Dendritic cell treated with granulocyte-macrophage colony-stimulating factor and Interleukin-4, amounts not matched to agents 40 ng/mL and 50 ng/mL, for 4 days (primary cell): ENCODE measurements at regions not wholly inside any gene's neighbourhood (a gene's known extent, or its start where the extent isn't known, plus 50 kb on each side); places are given as distances from the start of the nearest gene placed in this dataset.

Source experiments
- H3K27ac Mint-ChIP-seq: one replicate; pipeline ENCODE4 v1.8.0; 2022; ENCODE audit warnings: mild to moderate bottlenecking, mixed read lengths
- H3K27me3 Mint-ChIP-seq: one replicate; pipeline ENCODE4 v1.8.0; 2022; ENCODE audit warnings: mild to moderate bottlenecking, mixed read lengths
- H3K36me3 Mint-ChIP-seq: one replicate; pipeline ENCODE4 v1.8.0; 2022; ENCODE audit warnings: low read depth, mixed read lengths
- H3K4me1 Mint-ChIP-seq: one replicate; pipeline ENCODE4 v1.8.0; 2022; ENCODE audit warnings: low read depth, mixed read lengths
- H3K4me3 Mint-ChIP-seq: one replicate; pipeline ENCODE4 v1.8.0; 2022; ENCODE audit warnings: mild to moderate bottlenecking, moderate library complexity, mixed read lengths
- H3K9me3 Mint-ChIP-seq: one replicate; pipeline ENCODE4 v1.8.0; 2022; ENCODE audit warnings: mixed read lengths
- intact Hi-C: fragments of 100-400 bp; cut with micrococcal nuclease; formaldehyde crosslinking; loops from one replicate; pipeline ENCODE4 v1.15.0; 2022

DNA sequence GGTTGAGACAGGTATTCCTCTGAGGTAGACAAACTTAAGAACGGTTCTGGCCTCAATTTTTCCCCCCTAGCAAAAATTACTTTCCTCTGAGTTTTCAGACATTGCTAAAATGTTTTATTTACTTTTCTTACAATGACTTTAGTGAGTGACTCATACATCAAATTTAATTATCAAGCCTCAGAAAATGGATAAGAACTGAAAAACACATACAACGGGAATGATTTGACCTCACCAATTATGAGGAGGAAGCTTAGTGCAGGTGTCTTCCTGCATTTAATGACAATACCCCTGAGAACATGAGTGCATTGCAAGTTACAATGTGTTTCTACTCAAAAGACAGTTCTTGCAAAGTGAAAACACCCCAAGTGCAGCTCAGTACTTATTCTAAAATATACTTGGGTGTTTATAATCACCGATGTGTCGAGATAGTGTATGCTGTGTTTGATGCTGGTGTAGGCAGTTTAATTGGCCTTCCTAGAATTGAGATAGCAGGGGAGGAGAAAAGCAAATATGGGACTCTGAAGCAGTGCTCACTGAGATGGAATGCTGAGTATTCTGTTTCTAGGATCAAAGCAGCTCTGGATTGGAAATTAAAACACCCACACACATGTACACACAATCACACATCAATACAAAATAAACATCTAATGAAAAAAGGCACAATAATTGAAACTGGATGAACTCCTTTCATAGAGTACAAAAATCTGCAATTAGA lies 189.5 kb upstream of the SLC10A2 start:
- Mint-ChIP-seq H3K36me3 (no peaks in the 10 kb centered on the region), H3K9me3 (peaks cover 26% of the 10 kb centered on the region), H3K27me3 (no peaks in the 10 kb centered on the region), H3K27ac (no peak overlapping the region), H3K4me3 (no peak overlapping the region), H3K4me1 (no peaks in the 10 kb centered on the region)
- intact Hi-C loops = no loop called here

DNA sequence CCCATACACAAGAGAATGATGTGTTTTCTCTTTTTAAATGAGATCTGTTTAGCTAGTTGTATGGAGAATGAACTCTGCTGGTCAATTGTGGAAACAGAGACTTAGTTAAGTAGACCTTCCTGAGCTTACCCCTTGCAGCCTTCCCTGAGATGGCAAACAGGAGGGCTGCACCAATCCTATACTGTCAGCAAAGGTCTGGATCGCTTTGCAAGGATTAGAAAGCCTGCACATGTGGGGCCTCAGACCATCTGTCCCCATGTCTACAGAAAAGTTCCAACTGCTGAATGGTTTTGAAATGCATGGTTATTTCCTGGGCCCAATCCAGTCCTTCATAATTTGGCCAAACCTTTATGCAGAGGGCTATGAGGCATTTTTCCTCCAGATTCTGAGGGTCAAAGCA lies 183.9 kb upstream of the SLC10A2 start:
- no peak overlapping the region for H3K4me3 Mint-ChIP-seq
- no peaks in the 10 kb centered on the region for H3K4me1 Mint-ChIP-seq
- intact Hi-C loops = no loop called here
- no peaks in the 10 kb centered on the region for H3K27me3 Mint-ChIP-seq
- no peaks in the 10 kb centered on the region for H3K36me3 Mint-ChIP-seq
- peaks cover 53% of the 10 kb centered on the region for H3K9me3 Mint-ChIP-seq
- no peak overlapping the region for H3K27ac Mint-ChIP-seq

DNA sequence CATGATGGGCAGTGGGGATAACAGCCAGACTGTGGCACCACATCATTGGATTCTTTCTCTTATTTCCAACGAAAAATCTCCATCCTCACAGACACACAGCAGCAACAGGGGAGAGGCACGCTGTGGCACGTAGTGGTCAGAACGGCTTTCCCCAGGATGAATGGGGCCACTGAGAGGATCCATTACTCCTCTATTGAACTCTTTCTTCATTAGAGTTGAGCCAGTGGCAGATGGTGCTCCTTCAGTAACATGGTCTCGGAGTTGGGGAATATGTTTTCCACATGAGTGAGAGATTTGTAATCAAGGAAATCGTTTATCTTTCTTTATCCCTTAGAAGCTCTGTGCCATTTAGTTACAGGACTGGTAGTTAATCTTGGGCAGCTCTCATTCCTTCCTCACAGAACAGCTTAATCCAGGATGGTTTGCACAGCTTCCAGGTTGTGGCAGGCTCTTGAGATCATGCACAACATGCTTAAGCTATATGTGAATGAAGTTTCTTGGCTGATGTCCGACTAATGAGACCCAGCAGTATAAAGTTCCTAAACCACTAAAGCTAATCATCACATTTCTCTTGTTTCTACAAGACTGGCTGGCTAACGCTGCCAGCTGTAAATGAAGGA lies 180.5 kb upstream of the SLC10A2 start:
- intact Hi-C loops = no loop called here
- no peaks in the 10 kb centered on the region for H3K27me3 Mint-ChIP-seq
- H3K4me3 Mint-ChIP-seq = no peak overlapping the region
- H3K27ac Mint-ChIP-seq = no peak overlapping the region
- H3K36me3 Mint-ChIP-seq = no peaks in the 10 kb centered on the region
- H3K9me3 Mint-ChIP-seq = peaks cover 40% of the 10 kb centered on the region
- no peaks in the 10 kb centered on the region for H3K4me1 Mint-ChIP-seq

DNA sequence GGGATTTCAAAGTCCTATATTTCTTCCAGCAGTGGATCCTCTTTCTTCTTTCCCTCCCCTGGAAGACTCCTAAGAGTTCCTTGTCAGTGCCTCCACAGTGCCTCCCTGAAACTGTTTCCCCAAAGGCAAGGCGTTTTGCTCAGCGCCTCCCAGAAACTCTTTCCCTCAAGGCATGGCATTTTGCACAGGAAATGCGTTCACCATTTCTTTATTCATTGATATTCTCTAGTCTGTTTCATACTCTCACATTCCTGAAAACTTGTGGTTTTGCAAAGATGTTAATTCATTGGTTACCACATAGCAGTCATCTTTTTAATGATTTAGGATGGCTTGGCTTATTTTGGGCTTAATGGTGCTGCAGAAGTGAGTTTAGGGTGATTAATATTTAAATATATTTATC lies 177.3 kb upstream of the SLC10A2 start:
- H3K4me3 Mint-ChIP-seq = no peak overlapping the region
- intact Hi-C loops = no loop called here
- H3K9me3 Mint-ChIP-seq = peaks cover 15% of the 10 kb centered on the region
- no peaks in the 10 kb centered on the region for H3K4me1 Mint-ChIP-seq
- no peaks in the 10 kb centered on the region for H3K36me3 Mint-ChIP-seq
- no peak overlapping the region for H3K27ac Mint-ChIP-seq
- H3K27me3 Mint-ChIP-seq = no peaks in the 10 kb centered on the region

DNA sequence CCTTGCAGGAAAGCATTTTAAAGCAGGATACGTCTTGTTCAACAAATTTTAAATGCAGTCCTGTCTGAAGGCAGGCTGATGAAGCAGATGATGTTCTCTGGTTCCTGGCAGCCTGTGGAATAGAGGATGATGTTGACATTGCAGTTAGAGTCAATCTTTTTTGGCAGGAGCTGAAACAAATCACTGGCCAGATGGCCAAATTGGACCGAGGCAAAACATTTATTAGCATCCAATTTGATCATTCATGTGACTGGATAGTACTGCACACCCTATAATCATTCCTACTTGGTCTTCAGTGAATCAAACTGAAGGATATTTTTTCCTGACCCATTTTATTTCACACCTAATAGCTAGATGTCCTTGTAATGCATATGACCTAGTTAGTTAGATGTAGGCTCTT lies 172.2 kb upstream of the SLC10A2 start:
- Mint-ChIP-seq H3K4me1 (no peaks in the 10 kb centered on the region), H3K36me3 (no peaks in the 10 kb centered on the region), H3K27ac (no peak overlapping the region), H3K4me3 (no peak overlapping the region), H3K27me3 (no peaks in the 10 kb centered on the region), H3K9me3 (peaks cover 24% of the 10 kb centered on the region)
- intact Hi-C loops = no loop called here

DNA sequence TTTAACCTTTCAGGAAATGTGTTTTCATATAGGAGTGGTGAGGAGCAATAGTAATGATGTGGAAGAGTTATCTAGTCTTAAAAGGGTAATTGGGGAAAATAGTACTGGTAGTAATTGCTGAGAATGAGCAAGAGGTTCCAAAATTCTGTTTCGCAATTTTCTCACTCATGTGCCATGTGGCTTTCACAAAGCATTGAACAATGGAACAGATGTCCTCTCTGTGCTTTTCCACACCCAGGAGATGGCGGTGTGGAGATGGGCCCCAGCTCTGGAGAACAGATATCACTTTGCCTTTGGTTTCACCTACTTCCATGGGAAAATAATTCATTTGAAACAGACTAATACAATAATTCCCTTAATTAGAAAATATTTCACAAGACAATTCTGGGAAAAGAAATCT lies 170.0 kb upstream of the SLC10A2 start:
- Mint-ChIP-seq H3K9me3 (peaks cover 45% of the 10 kb centered on the region), H3K27ac (no peak overlapping the region), H3K36me3 (no peaks in the 10 kb centered on the region), H3K4me3 (no peak overlapping the region), H3K27me3 (no peaks in the 10 kb centered on the region), H3K4me1 (no peaks in the 10 kb centered on the region)
- intact Hi-C loops = no loop called here

DNA sequence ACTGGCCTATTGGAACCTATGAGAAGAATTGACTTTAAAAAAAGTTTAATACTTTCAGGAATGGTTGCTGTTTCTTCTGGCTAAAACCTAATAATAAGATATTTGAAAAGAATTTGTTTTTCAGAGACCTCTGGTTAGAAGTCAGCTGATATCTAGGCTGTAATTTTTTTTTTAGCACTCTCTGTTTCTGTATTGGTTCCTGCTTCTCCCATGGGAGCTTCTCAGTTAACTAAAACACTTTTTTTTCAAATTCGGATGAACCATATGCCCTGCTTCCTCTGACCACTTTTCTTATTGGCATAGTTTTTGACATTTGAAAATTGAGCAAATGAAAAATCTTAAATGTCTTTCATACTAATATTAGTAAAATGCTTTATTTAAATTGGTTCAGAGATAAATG lies 163.5 kb upstream of the SLC10A2 start:
- Mint-ChIP-seq H3K9me3 (peaks cover 37% of the 10 kb centered on the region), H3K4me1 (no peaks in the 10 kb centered on the region), H3K36me3 (no peaks in the 10 kb centered on the region), H3K4me3 (no peak overlapping the region), H3K27ac (no peak overlapping the region), H3K27me3 (no peaks in the 10 kb centered on the region)
- intact Hi-C loops = no loop called here

DNA sequence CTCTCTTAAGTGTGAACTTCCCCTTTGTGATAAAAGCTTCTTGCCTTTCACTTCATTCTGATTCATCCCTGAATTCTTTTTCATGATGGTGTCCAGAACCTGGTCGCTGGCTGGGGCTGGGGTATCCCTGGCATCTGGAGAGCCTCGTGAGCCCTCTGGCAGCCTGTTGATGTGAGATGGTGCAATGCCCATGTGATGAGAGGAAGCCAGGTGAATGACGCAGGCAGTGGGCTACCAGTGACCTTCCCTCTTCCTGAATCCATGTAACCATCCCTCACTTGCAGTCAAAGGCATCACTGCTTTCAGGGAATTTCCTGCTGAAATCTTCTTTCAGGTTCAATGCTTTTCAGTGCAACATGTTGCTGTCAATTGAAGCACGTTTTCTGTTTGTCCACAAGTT lies 158.6 kb upstream of the SLC10A2 start:
- Mint-ChIP-seq H3K27me3 (no peaks in the 10 kb centered on the region), H3K4me1 (no peaks in the 10 kb centered on the region), H3K4me3 (no peak overlapping the region), H3K9me3 (peaks cover 11% of the 10 kb centered on the region), H3K36me3 (no peaks in the 10 kb centered on the region), H3K27ac (no peak overlapping the region)
- intact Hi-C loops = no loop called here

DNA sequence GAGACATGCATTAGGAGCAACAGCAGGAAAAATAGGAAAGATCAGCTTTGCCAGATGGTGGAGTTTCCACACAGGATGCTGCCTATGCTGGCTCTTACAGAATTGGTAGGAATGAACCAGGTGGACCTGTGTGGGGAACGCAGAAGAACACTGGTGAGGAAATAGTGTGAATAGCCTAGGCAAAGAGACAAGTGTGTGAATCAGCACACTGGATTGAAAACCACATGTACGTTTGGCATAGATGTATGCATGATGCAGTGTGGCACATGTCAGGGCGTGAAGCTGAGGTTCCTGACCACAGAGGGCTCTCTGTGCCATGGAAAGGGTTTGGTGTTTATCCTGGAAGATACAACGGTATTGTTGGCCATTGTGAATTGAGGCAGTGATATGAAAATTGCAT lies 156.5 kb upstream of the SLC10A2 start:
- Mint-ChIP-seq H3K27ac (no peak overlapping the region), H3K27me3 (no peaks in the 10 kb centered on the region), H3K4me1 (no peaks in the 10 kb centered on the region), H3K9me3 (peaks cover 11% of the 10 kb centered on the region), H3K36me3 (no peaks in the 10 kb centered on the region), H3K4me3 (no peak overlapping the region)
- intact Hi-C loops = no loop called here

DNA sequence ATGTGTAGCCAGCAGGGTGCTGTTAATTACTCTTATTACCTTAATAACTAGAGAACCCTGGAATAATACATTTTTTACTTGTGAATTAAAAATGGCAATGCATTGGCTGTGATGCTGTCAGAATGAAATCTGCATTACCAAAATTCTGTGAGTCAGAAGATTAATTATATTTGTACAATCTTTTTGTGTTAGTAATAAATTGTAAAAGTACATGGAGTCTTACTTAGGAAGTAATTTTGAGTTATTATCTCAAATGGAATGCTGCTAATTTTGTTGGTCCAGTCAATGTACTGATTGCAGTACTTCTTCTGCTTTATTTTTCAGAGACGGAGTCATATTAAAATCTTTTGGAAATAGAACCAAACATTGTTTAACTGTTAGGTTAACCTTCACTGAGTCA lies 152.0 kb upstream of the SLC10A2 start:
- H3K27me3 Mint-ChIP-seq = no peaks in the 10 kb centered on the region
- H3K27ac Mint-ChIP-seq = no peak overlapping the region
- H3K9me3 Mint-ChIP-seq = peaks cover 21% of the 10 kb centered on the region
- no peaks in the 10 kb centered on the region for H3K4me1 Mint-ChIP-seq
- H3K36me3 Mint-ChIP-seq = no peaks in the 10 kb centered on the region
- H3K4me3 Mint-ChIP-seq = no peak overlapping the region
- intact Hi-C loops = no loop called here

DNA sequence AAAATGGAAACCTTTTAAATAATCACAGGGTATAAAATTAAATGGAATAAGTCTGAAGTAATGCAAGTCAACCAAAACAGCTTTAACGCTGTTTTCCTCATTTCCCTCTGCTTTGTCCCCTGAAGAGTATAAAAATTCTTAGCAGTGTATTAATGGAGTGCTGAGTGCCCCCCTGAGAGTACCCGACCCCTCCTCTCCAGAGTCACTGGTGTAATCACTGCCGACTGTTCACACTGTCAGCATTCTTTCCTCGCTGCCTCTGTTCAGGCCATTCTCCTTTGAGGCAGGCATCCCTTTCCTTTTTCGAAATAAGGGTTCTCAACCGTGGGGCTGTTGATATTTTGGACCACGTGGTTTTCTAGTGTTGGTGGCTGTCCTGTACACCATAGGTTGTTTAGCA lies 146.9 kb upstream of the SLC10A2 start:
- Mint-ChIP-seq H3K4me1 (no peaks in the 10 kb centered on the region), H3K4me3 (no peak overlapping the region), H3K27me3 (no peaks in the 10 kb centered on the region), H3K9me3 (peaks cover 11% of the 10 kb centered on the region), H3K36me3 (no peaks in the 10 kb centered on the region), H3K27ac (no peak overlapping the region)
- intact Hi-C loops = no loop called here

DNA sequence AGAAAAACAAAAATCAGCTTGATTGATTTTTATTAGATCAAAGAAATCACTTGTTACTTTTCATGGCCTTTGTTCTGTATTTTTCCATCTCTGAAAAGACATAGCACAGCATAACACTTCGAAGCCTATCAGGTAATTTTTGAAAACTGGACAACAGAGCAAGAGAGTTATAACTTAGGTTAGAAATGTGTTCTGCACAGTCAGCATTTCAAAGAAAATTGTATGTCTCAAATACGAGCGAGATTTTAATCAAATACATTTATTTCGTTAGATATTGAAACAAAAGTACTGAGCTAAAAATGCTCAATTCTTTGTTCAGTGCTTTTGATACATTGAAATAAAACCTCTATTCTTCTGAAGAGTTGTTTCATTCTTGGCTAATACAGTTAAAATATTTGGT lies 144.1 kb upstream of the SLC10A2 start:
- no peak overlapping the region for H3K4me3 Mint-ChIP-seq
- H3K36me3 Mint-ChIP-seq = no peaks in the 10 kb centered on the region
- H3K9me3 Mint-ChIP-seq = peaks cover 11% of the 10 kb centered on the region
- no peaks in the 10 kb centered on the region for H3K27me3 Mint-ChIP-seq
- no peak overlapping the region for H3K27ac Mint-ChIP-seq
- H3K4me1 Mint-ChIP-seq = no peaks in the 10 kb centered on the region
- intact Hi-C loops = no loop called here

DNA sequence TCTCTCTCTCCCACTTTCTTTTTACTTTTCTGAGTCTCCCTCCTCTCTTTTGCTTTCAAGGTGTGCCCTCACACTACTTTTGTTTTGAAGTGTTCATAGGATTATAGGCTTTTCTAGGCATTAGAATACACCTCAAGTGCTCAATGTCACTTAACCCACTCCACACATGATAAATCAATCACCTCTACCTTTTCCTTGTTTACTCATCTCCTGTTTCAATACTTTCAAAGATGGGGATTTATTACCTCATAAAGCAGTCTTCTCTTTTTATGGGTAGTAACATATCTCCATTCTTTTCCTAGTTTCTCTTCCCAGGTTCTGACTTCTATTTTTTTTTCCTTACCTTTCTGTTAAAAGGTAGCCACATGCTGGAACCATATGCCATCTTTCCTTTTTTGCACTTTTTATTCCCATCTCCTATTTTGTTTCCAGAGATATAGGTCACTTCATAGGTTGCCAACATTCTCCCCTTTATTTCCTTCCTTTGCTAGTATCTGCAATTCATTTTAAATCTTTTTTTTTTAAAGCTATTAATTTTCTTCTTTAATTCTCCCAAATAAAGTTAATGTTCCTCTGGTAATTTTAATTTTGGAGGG lies 137.6 kb upstream of the SLC10A2 start:
- Mint-ChIP-seq H3K27me3 (no peaks in the 10 kb centered on the region), H3K27ac (no peak overlapping the region), H3K4me3 (no peak overlapping the region), H3K36me3 (no peaks in the 10 kb centered on the region), H3K4me1 (no peaks in the 10 kb centered on the region), H3K9me3 (peaks cover 9% of the 10 kb centered on the region)
- intact Hi-C loops = no loop called here

DNA sequence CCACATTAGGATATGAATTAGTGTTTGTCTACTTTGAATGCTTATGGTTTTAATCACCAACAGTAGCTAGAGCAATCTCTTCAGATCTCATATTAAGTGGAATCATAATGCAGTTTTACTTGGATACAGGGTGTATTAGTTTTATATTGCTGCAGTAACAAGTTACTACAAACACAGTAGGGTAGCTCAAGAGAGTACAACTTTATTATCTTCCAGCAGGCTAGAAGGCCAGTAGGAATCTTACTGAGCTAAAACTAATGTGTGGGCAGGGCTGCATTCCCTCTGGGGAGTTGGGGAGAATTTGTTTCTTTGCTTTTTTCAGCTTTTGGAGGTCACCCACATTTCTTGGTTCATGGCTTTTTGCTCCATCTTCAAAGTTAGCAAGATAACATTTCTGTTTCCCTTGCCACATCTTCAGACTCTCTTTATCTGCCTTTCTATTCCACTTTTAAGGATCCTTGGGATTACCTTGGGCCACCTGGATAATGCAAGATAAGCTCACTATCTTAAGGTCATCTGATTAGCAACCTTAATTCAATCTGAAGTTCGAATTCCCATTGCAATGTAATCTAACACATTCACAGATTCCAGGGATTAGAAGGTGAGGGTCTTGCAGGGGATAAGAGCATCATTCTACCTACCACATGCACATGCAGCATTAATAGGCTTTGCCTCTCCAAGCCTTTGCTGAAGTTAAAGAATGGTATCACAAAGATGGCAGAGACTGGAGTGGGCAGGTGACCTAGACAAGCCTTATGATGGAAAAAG lies 134.1 kb upstream of the SLC10A2 start:
- H3K9me3 Mint-ChIP-seq = peaks cover 17% of the 10 kb centered on the region
- H3K36me3 Mint-ChIP-seq = no peaks in the 10 kb centered on the region
- no peaks in the 10 kb centered on the region for H3K27me3 Mint-ChIP-seq
- no peaks in the 10 kb centered on the region for H3K4me1 Mint-ChIP-seq
- intact Hi-C loops = no loop called here
- H3K27ac Mint-ChIP-seq = no peak overlapping the region
- no peak overlapping the region for H3K4me3 Mint-ChIP-seq
